Mesendoderm (in vitro differentiated cells): ENCODE measurements at regions not wholly inside any gene's neighbourhood (a gene's known extent, or its start where the extent isn't known, plus 50 kb on each side); places are given as distances from the start of the nearest gene placed in this dataset.
A peak's percentile ranks its signal among the peaks of the same experiment; 100 is the strongest.
"Not testable (repeated sequence)": the region's sequence is repeated elsewhere in the genome, so short reads cannot be mapped to it uniquely, and the experiment has no call there.

Experiments used
- DNase-seq: peaks from one replicate; pipeline ENCODE4 v3.0.0; 2013
- H2AK5ac ChIP-seq: 2 replicates; pipeline ENCODE4 v1.6.1; 2013; ENCODE audit warnings: low read length, inconsistent platforms
- H2BK120ac ChIP-seq: 2 replicates; pipeline ENCODE4 v1.6.1; 2013; ENCODE audit warnings: low read depth, mild to moderate bottlenecking, low read length, moderate library complexity, mixed read lengths
- H2BK15ac ChIP-seq: replicated peaks from 2 replicates; pipeline ENCODE4 v1.6.1; 2013; ENCODE audit warnings: low read depth, mild to moderate bottlenecking, moderate library complexity
- H2BK5ac ChIP-seq: 2 replicates; pipeline ENCODE4 v1.6.1; 2013; ENCODE audit warnings: low read length, inconsistent platforms
- H3K18ac ChIP-seq: 2 replicates; pipeline ENCODE4 v1.6.1; 2013; ENCODE audit warnings: mild to moderate bottlenecking, low read length, mixed read lengths
- H3K23ac ChIP-seq: one replicate; pipeline ENCODE4 v1.6.1; 2013; ENCODE audit warnings: low read length
- H3K27ac ChIP-seq: 2 replicates; pipeline ENCODE4 v1.5.1; 2013; ENCODE audit warnings: low read depth, mild to moderate bottlenecking, inconsistent platforms, low read length, moderate library complexity
- H3K27me3 ChIP-seq: 2 replicates; pipeline ENCODE4 v1.6.1; 2013; ENCODE audit warnings: low read length, control low read depth, mild to moderate bottlenecking, inconsistent platforms; ENCODE audit not compliant: insufficient read depth, poor library complexity
- H3K36me3 ChIP-seq: 2 replicates; pipeline ENCODE4 v1.6.1; 2013; ENCODE audit warnings: low read length, inconsistent platforms; ENCODE audit not compliant: control insufficient read depth, insufficient read depth
- H3K4ac ChIP-seq: one replicate; pipeline ENCODE4 v1.6.1; 2013; ENCODE audit warnings: low read depth, mild to moderate bottlenecking, low read length, moderate library complexity
- H3K4me1 ChIP-seq: 2 replicates; pipeline ENCODE4 v1.6.1; 2013; ENCODE audit warnings: low read depth, low read length, inconsistent platforms; ENCODE audit not compliant: control insufficient read depth
- H3K4me2 ChIP-seq: 2 replicates; pipeline ENCODE4 v1.6.1; 2013; ENCODE audit warnings: low read length
- H3K4me3 ChIP-seq: 2 replicates; pipeline ENCODE4 v1.5.1; 2013; ENCODE audit warnings: mild to moderate bottlenecking, low read length
- H3K56ac ChIP-seq: one replicate; pipeline ENCODE4 v1.6.1; 2013; ENCODE audit warnings: low read length
- H3K79me1 ChIP-seq: 2 replicates; pipeline ENCODE4 v1.6.1; 2013; ENCODE audit warnings: low read length, inconsistent platforms
- H3K79me2 ChIP-seq: 2 replicates; pipeline ENCODE4 v1.6.1; 2013; ENCODE audit warnings: mild to moderate bottlenecking, low read length; ENCODE audit not compliant: control insufficient read depth, insufficient read depth
- H3K9ac ChIP-seq: 2 replicates; pipeline ENCODE4 v1.6.1; 2013; ENCODE audit warnings: low read length, inconsistent platforms
- H4K5ac ChIP-seq: one replicate; pipeline ENCODE4 v1.6.1; 2013; ENCODE audit warnings: low read length
- H4K8ac ChIP-seq: one replicate; pipeline ENCODE4 v1.6.1; 2013; ENCODE audit warnings: low read depth, mild to moderate bottlenecking, control low read depth, low read length, moderate library complexity
- WGBS: extraction: QIAGEN DNeasy Blood & Tissue Kit; methylation state at CpG from one replicate; pipeline ENCODE4 v1.1.7; 2013; ENCODE audit warnings: low lambda C conversion rate, missing lambda C conversion rate; ENCODE audit not compliant: insufficient coverage; ENCODE audit errors: extremely low coverage; 5-methylcytosine and 5-hydroxymethylcytosine counted together

- H2BK120ac ChIP-seq, H3K27ac ChIP-seq, H2AK5ac ChIP-seq, H3K4me2 ChIP-seq, H3K56ac ChIP-seq, H2BK5ac ChIP-seq, H3K23ac ChIP-seq, H2BK15ac ChIP-seq, H4K5ac ChIP-seq, H3K79me2 ChIP-seq, H3K18ac ChIP-seq, H3K79me1 ChIP-seq, H3K27me3 ChIP-seq, H3K4me1 ChIP-seq, H3K36me3 ChIP-seq, H4K8ac ChIP-seq, H3K4me3 ChIP-seq, H3K4ac ChIP-seq, H3K9ac ChIP-seq: not testable (repeated sequence)
- DNase-seq: peak; percentile 8
- no CpG with 5 or more reads among the region's 6 CpGs for WGBS
Observed at GRCh38 chr2:31783446-31784091, 202.8 kb upstream of the SRD5A2 start.

- H3K9ac ChIP-seq: no peak overlapping the region
- H2AK5ac ChIP-seq: no peak overlapping the region
- no peaks in the 10 kb centered on the region for H3K27me3 ChIP-seq
- H3K79me2 ChIP-seq: no peaks in the 10 kb centered on the region
- no peak overlapping the region for H2BK5ac ChIP-seq
- no peaks in the 10 kb centered on the region for H3K4me1 ChIP-seq
- no peak overlapping the region for H2BK15ac ChIP-seq
- no peak overlapping the region for H2BK120ac ChIP-seq
- H3K56ac ChIP-seq: no peak overlapping the region
- H3K4ac ChIP-seq: no peak overlapping the region
- no peak for DNase-seq
- no peaks in the 10 kb centered on the region for H3K36me3 ChIP-seq
- H3K23ac ChIP-seq: no peak overlapping the region
- no peak overlapping the region for H3K27ac ChIP-seq
- H3K4me2 ChIP-seq: no peak overlapping the region
- WGBS: no CpG with 5 or more reads among the region's 10 CpGs
- no peaks in the 10 kb centered on the region for H3K79me1 ChIP-seq
- H4K5ac ChIP-seq: no peak overlapping the region
- H3K18ac ChIP-seq: no peak overlapping the region
- no peak overlapping the region for H4K8ac ChIP-seq
- H3K4me3 ChIP-seq: no peak overlapping the region
Observed at GRCh38 chr2:31778153-31778552, 197.4 kb upstream of the SRD5A2 start.

DNA sequence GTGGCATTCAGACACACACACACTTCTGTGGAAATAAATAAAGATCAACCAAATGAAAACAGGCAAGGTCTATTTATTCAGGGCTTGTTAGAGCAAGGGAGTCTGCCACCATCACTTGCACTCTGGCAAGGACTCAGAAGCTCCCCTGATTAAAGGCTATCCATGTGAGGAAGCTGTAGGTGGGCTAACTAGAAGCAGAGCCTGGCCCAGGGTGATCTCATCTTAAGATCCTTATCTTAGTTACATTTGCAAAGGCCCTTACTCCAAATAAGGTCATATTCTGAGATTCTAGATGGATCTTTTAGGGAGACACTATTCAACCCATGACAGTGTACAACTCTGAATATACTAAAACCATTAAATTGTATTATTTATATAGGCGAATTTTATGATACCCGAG lies 190.0 kb upstream of the SRD5A2 start:
- Histone ChIP-seq H3K4me1 (no peaks in the 10 kb centered on the region), H2AK5ac (no peak overlapping the region), H3K4me3 (no peak overlapping the region), H3K56ac (no peak overlapping the region), H2BK120ac (no peak overlapping the region), H3K9ac (no peak overlapping the region), H4K8ac (no peak overlapping the region), H3K23ac (no peak overlapping the region), H3K18ac (no peak overlapping the region), H3K27ac (no peak overlapping the region), H3K4me2 (no peak overlapping the region), H3K27me3 (no peaks in the 10 kb centered on the region), H2BK15ac (no peak overlapping the region), H3K79me2 (no peaks in the 10 kb centered on the region), H4K5ac (no peak overlapping the region), H3K4ac (no peak overlapping the region), H3K36me3 (no peaks in the 10 kb centered on the region), H3K79me1 (no peaks in the 10 kb centered on the region), H2BK5ac (no peak overlapping the region)
- no CpG with 5 or more reads among the region's 2 CpGs for WGBS
- peak; percentile 93 for DNase-seq

DNA sequence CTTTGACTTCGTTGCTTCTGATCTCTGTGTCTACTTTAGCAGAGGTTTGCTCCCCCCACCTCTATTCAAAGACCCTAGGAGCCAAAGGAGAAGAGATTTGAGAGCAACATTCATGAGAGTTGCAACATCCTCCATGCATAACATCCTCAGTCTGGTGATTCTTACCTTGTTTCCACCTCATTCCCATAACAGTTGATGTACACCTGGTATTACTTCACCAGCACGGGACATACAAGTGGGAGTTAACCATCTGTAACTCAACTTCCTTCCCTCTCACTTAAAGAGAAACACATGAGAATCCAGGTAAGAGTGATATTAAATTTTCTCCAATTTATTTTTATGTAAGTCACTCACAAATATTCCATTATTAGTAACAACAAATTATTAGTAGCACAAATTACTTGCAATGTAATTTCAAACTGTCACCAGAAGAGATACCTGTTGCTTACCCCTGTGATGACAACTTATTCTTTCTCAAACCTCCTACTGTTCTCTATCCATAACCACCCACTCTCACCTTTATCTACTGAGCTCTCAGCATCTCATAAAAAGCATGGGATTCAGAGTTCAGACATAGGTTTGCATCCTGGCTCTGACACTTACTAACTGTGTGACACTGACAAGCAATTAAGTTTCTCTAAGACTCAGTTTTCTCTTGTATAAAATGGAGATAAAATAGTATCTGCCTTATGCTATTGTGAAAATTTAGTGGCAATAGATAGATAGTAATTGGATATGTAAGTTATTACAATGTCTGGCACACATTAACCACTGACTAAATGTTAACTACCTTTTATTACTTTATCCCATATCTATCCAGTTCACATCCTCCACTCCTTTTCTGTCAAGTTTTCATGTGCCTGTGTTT lies 184.6 kb upstream of the SRD5A2 start:
- Histone ChIP-seq H4K8ac (no peak overlapping the region), H3K4me1 (no peaks in the 10 kb centered on the region), H2AK5ac (no peak overlapping the region), H3K79me1 (no peaks in the 10 kb centered on the region), H4K5ac (no peak overlapping the region), H3K4me2 (no peak overlapping the region), H3K18ac (no peak overlapping the region), H2BK120ac (no peak overlapping the region), H3K36me3 (no peaks in the 10 kb centered on the region), H3K79me2 (no peaks in the 10 kb centered on the region), H2BK5ac (no peak overlapping the region), H3K27me3 (no peaks in the 10 kb centered on the region), H2BK15ac (no peak overlapping the region), H3K9ac (no peak overlapping the region), H3K23ac (no peak overlapping the region), H3K27ac (no peak overlapping the region), H3K56ac (no peak overlapping the region), H3K4me3 (no peak overlapping the region), H3K4ac (no peak overlapping the region)
- no CpG with 5 or more reads among the region's 2 CpGs for WGBS
- no peak for DNase-seq

- no peak overlapping the region for H3K27ac ChIP-seq
- no peak overlapping the region for H3K4me2 ChIP-seq
- H4K5ac ChIP-seq: no peak overlapping the region
- DNase-seq: no peak
- no peak overlapping the region for H3K4ac ChIP-seq
- H3K79me2 ChIP-seq: no peaks in the 10 kb centered on the region
- no CpG with 5 or more reads among the region's 2 CpGs for WGBS
- no peak overlapping the region for H3K9ac ChIP-seq
- no peak overlapping the region for H2AK5ac ChIP-seq
- no peak overlapping the region for H4K8ac ChIP-seq
- H3K4me3 ChIP-seq: no peak overlapping the region
- no peak overlapping the region for H2BK5ac ChIP-seq
- no peaks in the 10 kb centered on the region for H3K79me1 ChIP-seq
- H3K23ac ChIP-seq: no peak overlapping the region
- no peak overlapping the region for H2BK15ac ChIP-seq
- no peak overlapping the region for H3K18ac ChIP-seq
- H3K36me3 ChIP-seq: no peaks in the 10 kb centered on the region
- H3K27me3 ChIP-seq: no peaks in the 10 kb centered on the region
- no peaks in the 10 kb centered on the region for H3K4me1 ChIP-seq
- H2BK120ac ChIP-seq: no peak overlapping the region
- no peak overlapping the region for H3K56ac ChIP-seq
Observed at GRCh38 chr2:31764169-31764568, 183.4 kb upstream of the SRD5A2 start.
